SK-N-DZ (cell line): ENCODE measurements at regions not wholly inside any gene's neighbourhood (a gene's known extent, or its start where the extent isn't known, plus 50 kb on each side); places are given as distances from the start of the nearest gene placed in this dataset.

ENCODE experiments used
- DNase-seq: peaks from one replicate; pipeline ENCODE4 v3.0.0-alpha.2; 2015; ENCODE audit warnings: low spot score
- small RNA-seq, 2 experiments: library from RNA; depleted of rRNA; stranded (forward); fragments of <200 nt; gene quantifications; one replicate each; pipeline ENCODE3, GENCODE V24; 2014

- DNase-seq, result no peak
These were observed 583.9 kb downstream of the SEMA5A start for GRCh38 chr5:8961956-8962355.

- no peak for DNase-seq
These were observed 564.9 kb downstream of the SEMA5A start for GRCh38 chr5:8981016-8981415.

- no peak for DNase-seq
These were observed 564.4 kb downstream of the SEMA5A start for GRCh38 chr5:8981496-8981895.

DNA sequence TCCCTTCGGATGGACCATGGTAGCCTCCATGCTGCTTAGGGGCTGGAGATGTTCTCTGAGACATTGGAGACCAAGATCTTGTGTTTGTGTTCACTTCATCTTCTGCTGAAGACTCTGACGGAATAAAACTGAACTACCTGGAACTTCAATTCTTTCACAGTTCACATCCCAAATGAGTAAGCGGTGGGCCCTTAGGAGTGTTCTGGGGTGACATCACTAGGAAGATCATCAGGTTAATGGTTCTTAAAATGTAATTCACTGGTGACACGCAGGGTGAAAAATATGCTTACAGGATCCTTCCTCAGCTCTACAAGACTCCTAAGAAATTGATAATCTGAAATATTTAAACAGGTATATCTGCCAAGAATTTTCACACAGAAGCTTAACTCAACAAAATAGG is 561.5 kb downstream of the SEMA5A start:
- no peak for DNase-seq

Small RNAs in the stretch of these regions (small RNA-seq; reads per million reads assigned to genes)
- gene AC091895.1 (0 reads per million in 2 experiments), gene AC091912.1 (0 reads per million in 2 experiments), gene AC091912.2 (0 reads per million in 2 experiments), gene AC091932.2 (0 reads per million in 2 experiments), gene AC091932.4 (0 reads per million in 2 experiments), gene AC091953.1 (0 reads per million in 2 experiments), gene AC091953.2 (0 reads per million in 2 experiments), gene AC091953.3 (0 reads per million in 2 experiments), gene AC091953.5 (0 reads per million in 2 experiments), gene AC091965.3 (0 reads per million in 2 experiments), gene RNU1-76P (0 to 0.13 reads per million in 2 experiments)
